Endothelial cell of umbilical vein (primary cell): ENCODE measurements at regions not wholly inside any gene's neighbourhood (a gene's known extent, or its start where the extent isn't known, plus 50 kb on each side); places are given as distances from the start of the nearest gene placed in this dataset.

ENCODE experiments used
- BruUV-seq: library from RNA; stranded (reverse); fragments of 400-500 nt; replicated peaks from 2 replicates; lab custom pipeline; 2021; lab: Mats Ljungman, UMichigan
- CTCF ChIA-PET: fragments of 300-600, 350-600 bp; sonication (Branson Sonifier 250); formaldehyde crosslinking; loops from one replicate; lab custom pipeline; 2021; ENCODE audit warnings: antibody characterized with exemption, inconsistent platforms; lab: Charles Lee
- POLR2A ChIA-PET: fragments of 300-600, 350-600 bp; sonication (Branson Sonifier 250); formaldehyde crosslinking; loops from one replicate; lab custom pipeline; 2021; ENCODE audit warnings: antibody characterized with exemption, inconsistent platforms; lab: Charles Lee
- DNase-seq: peaks from one replicate; pipeline ENCODE4 v3.0.0-alpha.2; 2011; ENCODE audit warnings: low read depth, low spot score
- FAIRE-seq: peaks from 2 replicates; lab custom pipeline; 2011; peaks lifted over from hg19 to GRCh38; lab: Jason Lieb, UNC
- H2AFZ ChIP-seq: 2 replicates; pipeline ENCODE4 v1.6.0; 2012; ENCODE audit warnings: low read depth, low read length, control low read depth, inconsistent platforms
- H3K27ac ChIP-seq: 2 replicates; pipeline ENCODE4 v1.5.1; 2011; ENCODE audit warnings: low read depth, mild to moderate bottlenecking, control low read depth, low read length, moderate library complexity; ENCODE audit not compliant: insufficient read depth
- H3K27me3 ChIP-seq, 2 experiments: 2 replicates each; pipeline versions ENCODE4 v1.6.0 to v1.6.1; 2011; ENCODE audit warnings: low read length in 2 of 2, mixed read lengths in 1 of 2; ENCODE audit not compliant: control insufficient read depth in 2 of 2, insufficient read depth in 2 of 2
- H3K36me3 ChIP-seq, 2 experiments: 2 replicates in 1 of 2; 3 replicates in 1 of 2; pipeline ENCODE4 v1.5.1; 2011; ENCODE audit warnings: low read length in 2 of 2, mild to moderate bottlenecking in 1 of 2, moderate library complexity in 1 of 2; ENCODE audit not compliant: control insufficient read depth in 2 of 2, insufficient read depth in 2 of 2; ENCODE audit errors: extremely low read depth in 1 of 2
- H3K4me1 ChIP-seq: 3 replicates; pipeline ENCODE4 v1.5.1; 2011; ENCODE audit warnings: mild to moderate bottlenecking, low read length; ENCODE audit not compliant: control insufficient read depth, insufficient read depth; ENCODE audit errors: extremely low read depth
- H3K4me2 ChIP-seq: 2 replicates; pipeline ENCODE4 v1.6.1; 2011; ENCODE audit warnings: low read length, control low read depth, mixed read lengths; ENCODE audit not compliant: insufficient read depth
- H3K4me3 ChIP-seq, 3 experiments: fragments of 200-600 bp in 1 of 3; sonication (generic), shearing (Covaris generic) in 1 of 3; replicated peaks in 1 of 3; 2 replicates each; pipeline ENCODE4 v1.5.1; 2011 to 2016; ENCODE audit warnings: control low read depth in 3 of 3, low read length in 3 of 3, mild to moderate bottlenecking in 2 of 3, inconsistent platforms in 1 of 3, low read depth in 1 of 3, moderate library complexity in 1 of 3; ENCODE audit not compliant: insufficient read depth in 1 of 3
- H3K79me2 ChIP-seq: 2 replicates; pipeline ENCODE4 v1.6.0; 2012; ENCODE audit warnings: low read length, inconsistent platforms; ENCODE audit not compliant: control insufficient read depth, insufficient read depth
- H3K9ac ChIP-seq: replicated peaks from 2 replicates; pipeline ENCODE3; 2011; ENCODE audit warnings: low read length, control low read depth; ENCODE audit not compliant: insufficient read depth; ENCODE audit errors: extremely low read depth
- H3K9me1 ChIP-seq: replicated peaks from 3 replicates; pipeline ENCODE4 v1.6.0; 2011; ENCODE audit warnings: mild to moderate bottlenecking, low read length; ENCODE audit not compliant: control insufficient read depth, insufficient read depth; ENCODE audit errors: extremely low read depth
- H3K9me3 ChIP-seq: replicated peaks from 2 replicates; pipeline ENCODE4 v1.5.1; 2012; ENCODE audit warnings: low read length, inconsistent platforms; ENCODE audit not compliant: control insufficient read depth, insufficient read depth
- H4K20me1 ChIP-seq: replicated peaks from 2 replicates; pipeline ENCODE3; 2011; ENCODE audit warnings: mild to moderate bottlenecking, low read length; ENCODE audit not compliant: control insufficient read depth, insufficient read depth; ENCODE audit errors: extremely low read depth
- EZH2 ChIP-seq: IDR thresholded peaks from 2 replicates; pipeline ENCODE4 v1.6.1; 2012; ENCODE audit warnings: borderline replicate concordance, low read depth, mild to moderate bottlenecking, moderate library complexity, low read length, inconsistent platforms; ENCODE audit not compliant: severe bottlenecking
- FOS ChIP-seq: IDR thresholded peaks from 2 replicates; pipeline ENCODE4 v1.6.1; 2011; ENCODE audit warnings: mild to moderate bottlenecking, low read length, moderate library complexity, borderline replicate concordance; ENCODE audit not compliant: insufficient read depth
- GATA2 ChIP-seq: IDR thresholded peaks from 2 replicates; pipeline ENCODE4 v1.7.0; 2011; ENCODE audit warnings: low read depth, mild to moderate bottlenecking, moderate library complexity, mixed read lengths, low read length; ENCODE audit not compliant: insufficient read length, insufficient read depth
- JUN ChIP-seq: IDR thresholded peaks from 2 replicates; pipeline ENCODE4 v1.6.1; 2011; ENCODE audit warnings: borderline replicate concordance, low read depth; ENCODE audit not compliant: insufficient read length, insufficient read depth
- MYC ChIP-seq: IDR thresholded peaks from one replicate; pipeline ENCODE4 v1.6.1; 2011; ENCODE audit warnings: mild to moderate bottlenecking, low read depth, low read length
- POLR2A ChIP-seq: IDR thresholded peaks from 2 replicates; pipeline ENCODE4 v1.6.1; 2012; ENCODE audit warnings: low read depth, mild to moderate bottlenecking, control low read depth, low read length
- POLR2AphosphoS5 ChIP-seq: IDR thresholded peaks from 2 replicates; pipeline ENCODE4 v1.6.1; 2012; ENCODE audit warnings: low read depth, mild to moderate bottlenecking, control low read depth, low read length, moderate library complexity; ENCODE audit not compliant: insufficient read depth
- dilution Hi-C: fragments of 300-500 bp; cut with MboI; formaldehyde crosslinking; loops from one replicate; pipeline ENCODE4 v1.15.0; 2019; ENCODE audit warnings: low sequenced_read_pairs; ENCODE audit not compliant: extremely low pct_ligation_motif_present
- intact Hi-C: fragments of 100-400 bp; cut with micrococcal nuclease; formaldehyde crosslinking; loops from one replicate; pipeline ENCODE4 v1.10.0; 2022
- TF ChIP-seq, protein P1 (sequence below): IDR thresholded peaks from 2 replicates; pipeline ENCODE4 v1.6.1; 2011; ENCODE audit not compliant: insufficient read depth, insufficient read length
- TF ChIP-seq, protein P2 (sequence below), 2 donors: IDR thresholded peaks; 1 replicate in 1 of 2; 2 replicates in 1 of 2; pipeline ENCODE4 v1.5.1; 2011; ENCODE audit warnings: low read length in 2 of 2, mild to moderate bottlenecking in 2 of 2, moderate library complexity in 2 of 2, control low read depth in 1 of 2, inconsistent platforms in 1 of 2, low read depth in 1 of 2; ENCODE audit not compliant: insufficient read depth in 1 of 2; ENCODE audit errors: extremely low read depth in 1 of 2

DNA sequence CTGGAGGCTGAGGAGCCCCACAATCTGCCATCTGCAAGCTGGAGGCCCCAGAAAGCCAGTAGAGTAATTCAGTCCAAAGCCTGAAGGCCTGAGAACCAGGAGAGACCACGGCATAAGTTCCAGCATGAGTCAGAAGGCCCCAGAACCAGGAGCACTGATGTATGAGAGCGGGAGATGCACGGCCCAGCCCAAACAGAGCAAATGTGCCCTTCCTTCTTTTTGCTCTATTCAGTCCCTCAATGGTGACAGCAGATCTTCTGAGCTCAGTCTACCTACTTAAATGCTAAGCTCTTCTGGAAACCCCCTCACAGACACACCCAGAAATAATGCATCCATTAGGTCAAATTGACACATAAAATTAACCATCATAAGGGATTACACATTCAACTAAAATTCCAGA, 277.6 kb downstream of the ATPSCKMT start:
- no peak overlapping the region for H2AFZ ChIP-seq
- H3K9ac ChIP-seq: no peak overlapping the region
- POLR2A ChIA-PET: no interaction called here
- no TSS peak for BruUV-seq
- intact Hi-C loops (no loop called here), dilution Hi-C loops (no loop called here)
- no peak overlapping the region for H3K27ac ChIP-seq
- H3K4me3 ChIP-seq: no peak overlapping the region
- H4K20me1 ChIP-seq: no peaks in the 10 kb centered on the region
- H3K79me2 ChIP-seq: no peaks in the 10 kb centered on the region
- H3K27me3 ChIP-seq: no peaks in the 10 kb centered on the region
- no peaks in the 10 kb centered on the region for H3K36me3 ChIP-seq
- FAIRE-seq (no peak), DNase-seq (no peak)
- no peaks in the 10 kb centered on the region for H3K9me3 ChIP-seq
- no peaks in the 10 kb centered on the region for H3K9me1 ChIP-seq
- H3K4me1 ChIP-seq: no peaks in the 10 kb centered on the region
- H3K4me2 ChIP-seq: no peak overlapping the region
- CTCF ChIA-PET: no interaction called here
- TF ChIP-seq EZH2 (no peak), GATA2 (no peak), POLR2A (no peak), POLR2AphosphoS5 (no peak), FOS (no peak), JUN (no peak), MYC (no peak)
- TF ChIP-seq, protein P1, sequence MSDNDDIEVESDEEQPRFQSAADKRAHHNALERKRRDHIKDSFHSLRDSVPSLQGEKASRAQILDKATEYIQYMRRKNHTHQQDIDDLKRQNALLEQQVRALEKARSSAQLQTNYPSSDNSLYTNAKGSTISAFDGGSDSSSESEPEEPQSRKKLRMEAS: no peak
- TF ChIP-seq, protein P2, sequence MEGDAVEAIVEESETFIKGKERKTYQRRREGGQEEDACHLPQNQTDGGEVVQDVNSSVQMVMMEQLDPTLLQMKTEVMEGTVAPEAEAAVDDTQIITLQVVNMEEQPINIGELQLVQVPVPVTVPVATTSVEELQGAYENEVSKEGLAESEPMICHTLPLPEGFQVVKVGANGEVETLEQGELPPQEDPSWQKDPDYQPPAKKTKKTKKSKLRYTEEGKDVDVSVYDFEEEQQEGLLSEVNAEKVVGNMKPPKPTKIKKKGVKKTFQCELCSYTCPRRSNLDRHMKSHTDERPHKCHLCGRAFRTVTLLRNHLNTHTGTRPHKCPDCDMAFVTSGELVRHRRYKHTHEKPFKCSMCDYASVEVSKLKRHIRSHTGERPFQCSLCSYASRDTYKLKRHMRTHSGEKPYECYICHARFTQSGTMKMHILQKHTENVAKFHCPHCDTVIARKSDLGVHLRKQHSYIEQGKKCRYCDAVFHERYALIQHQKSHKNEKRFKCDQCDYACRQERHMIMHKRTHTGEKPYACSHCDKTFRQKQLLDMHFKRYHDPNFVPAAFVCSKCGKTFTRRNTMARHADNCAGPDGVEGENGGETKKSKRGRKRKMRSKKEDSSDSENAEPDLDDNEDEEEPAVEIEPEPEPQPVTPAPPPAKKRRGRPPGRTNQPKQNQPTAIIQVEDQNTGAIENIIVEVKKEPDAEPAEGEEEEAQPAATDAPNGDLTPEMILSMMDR (IDR thresholded peaks at IDR 0.05; ENCODE audit: extremely low read depth in 1 of 2, insufficient read depth in 1 of 2, low read depth in 1 of 2, low read length in 2 of 2): no peak
